ENCODE measurements at regions not wholly inside any gene's neighbourhood (a gene's known extent, or its start where the extent isn't known, plus 50 kb on each side); places are given as distances from the start of the nearest gene placed in this dataset.
"Not testable (repeated sequence)": the region's sequence is repeated elsewhere in the genome, so short reads cannot be mapped to it uniquely, and the experiment has no call there.

- DNase-seq: no peak
Observed at GRCh38 chr2:155502766-155503165, 804.3 kb downstream of the KCNJ3 start.

GRCh38 chr2:155498106-155498505 lies 799.6 kb downstream of the KCNJ3 start:
- DNase-seq: no peak

GRCh38 chr2:155494744-155495143 lies 796.2 kb downstream of the KCNJ3 start:
- DNase-seq: no peak

DNA sequence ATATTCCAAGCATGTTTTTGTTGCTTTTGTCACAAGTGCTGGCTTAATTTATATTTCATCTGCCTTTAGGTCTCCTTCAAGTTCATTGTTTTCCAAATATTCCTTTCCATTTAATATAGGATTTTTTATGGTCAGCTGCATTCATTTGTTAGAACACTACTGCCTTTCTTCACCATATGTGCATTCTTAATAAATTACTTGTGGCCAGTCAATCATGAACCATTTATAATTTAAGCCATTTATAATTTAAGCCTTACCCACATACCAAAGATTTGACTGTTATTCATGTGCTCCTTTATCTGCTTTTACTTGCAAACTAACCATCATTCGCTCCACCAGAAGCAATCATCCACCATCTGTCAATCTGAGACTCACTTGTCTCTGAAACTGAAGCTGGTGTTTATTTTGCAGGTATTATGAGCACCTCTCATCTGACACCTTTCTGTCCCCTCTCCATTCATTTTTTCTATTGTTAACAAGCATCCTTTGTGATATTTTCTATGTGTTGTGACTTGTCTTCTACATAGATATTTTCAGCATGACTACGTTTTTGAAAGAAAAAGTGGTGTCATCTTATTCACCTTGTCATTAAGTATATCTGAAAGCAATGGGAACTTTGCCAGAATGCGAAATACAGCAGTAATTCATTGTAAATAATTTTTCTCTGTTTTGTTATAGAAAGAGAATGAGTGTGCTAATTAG lies 786.8 kb downstream of the KCNJ3 start:
- DNase-seq: no peak

- no peak for DNase-seq
Observed at GRCh38 chr2:155481141-155481540, 782.6 kb downstream of the KCNJ3 start.

DNA sequence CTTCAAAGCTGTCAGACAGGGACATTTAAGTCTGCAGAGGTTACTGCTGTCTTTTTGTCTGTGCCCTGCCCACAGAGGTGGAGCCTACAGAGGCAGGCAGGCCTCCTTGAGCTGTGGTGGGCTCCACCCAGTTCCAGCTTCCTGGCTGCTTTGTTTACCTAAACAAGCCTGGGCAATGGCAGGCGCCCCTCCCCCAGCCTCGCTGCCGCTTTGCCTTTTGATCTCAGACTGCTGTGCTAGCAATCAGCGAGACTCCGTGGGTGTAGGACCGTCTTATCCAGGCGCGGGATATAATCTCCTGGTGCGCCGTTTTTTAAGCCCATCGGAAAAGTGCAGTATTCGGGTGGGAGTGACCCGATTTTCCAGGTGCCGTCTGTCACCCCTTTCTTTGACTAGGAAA lies 773.5 kb downstream of the KCNJ3 start:
- DNase-seq: not testable (repeated sequence)

DNA sequence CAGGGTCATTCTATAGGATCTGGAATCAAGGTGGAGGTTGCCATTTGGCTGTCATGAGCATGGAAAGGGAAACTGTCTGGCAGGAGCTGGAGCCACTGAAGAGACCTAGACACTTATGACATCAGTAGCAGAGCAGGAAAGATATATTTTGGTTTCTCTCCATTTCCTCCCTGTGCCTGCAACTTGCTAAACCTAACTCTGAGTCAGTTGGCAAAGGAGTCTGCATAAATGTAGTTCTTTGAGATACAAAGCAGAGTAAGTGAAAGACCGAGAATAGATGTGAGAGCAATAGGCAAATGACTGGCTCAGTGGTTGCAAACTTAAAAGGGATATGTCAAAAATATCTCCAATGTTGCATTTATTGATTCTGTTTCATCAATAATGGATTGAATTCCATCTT lies 757.7 kb downstream of the KCNJ3 start:
- DNase-seq: no peak

DNA sequence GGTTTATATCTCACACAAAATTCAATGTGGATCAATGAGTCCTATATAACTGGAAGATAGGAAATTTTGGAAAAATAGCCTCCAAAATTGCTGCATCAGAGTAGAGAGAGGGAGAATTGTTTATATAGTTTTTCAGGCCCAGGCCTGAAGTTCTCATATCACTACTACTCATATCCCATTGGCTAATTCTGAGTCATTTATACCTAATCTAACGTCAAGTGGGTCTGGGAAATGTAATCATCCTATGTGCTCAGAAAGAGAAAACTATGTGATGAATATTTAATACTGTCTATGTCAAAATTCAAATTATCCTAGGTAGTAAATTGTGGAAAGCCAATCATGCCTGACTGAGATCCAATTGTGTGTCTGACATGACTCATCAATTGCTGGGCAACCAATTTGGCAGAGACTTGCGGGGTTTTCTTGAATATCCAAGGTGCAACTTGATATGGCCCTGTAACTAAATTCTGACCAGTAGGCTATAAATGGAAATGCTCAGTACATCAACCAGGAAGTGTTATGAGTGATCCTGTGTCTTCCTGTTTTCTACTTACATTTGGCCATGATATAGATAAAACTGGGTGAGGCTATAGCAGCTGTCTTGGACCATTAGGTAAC lies 744.4 kb downstream of the KCNJ3 start:
- DNase-seq: no peak

GRCh38 chr2:155442088-155442487 lies 743.6 kb downstream of the KCNJ3 start:
- no peak for DNase-seq

DNA sequence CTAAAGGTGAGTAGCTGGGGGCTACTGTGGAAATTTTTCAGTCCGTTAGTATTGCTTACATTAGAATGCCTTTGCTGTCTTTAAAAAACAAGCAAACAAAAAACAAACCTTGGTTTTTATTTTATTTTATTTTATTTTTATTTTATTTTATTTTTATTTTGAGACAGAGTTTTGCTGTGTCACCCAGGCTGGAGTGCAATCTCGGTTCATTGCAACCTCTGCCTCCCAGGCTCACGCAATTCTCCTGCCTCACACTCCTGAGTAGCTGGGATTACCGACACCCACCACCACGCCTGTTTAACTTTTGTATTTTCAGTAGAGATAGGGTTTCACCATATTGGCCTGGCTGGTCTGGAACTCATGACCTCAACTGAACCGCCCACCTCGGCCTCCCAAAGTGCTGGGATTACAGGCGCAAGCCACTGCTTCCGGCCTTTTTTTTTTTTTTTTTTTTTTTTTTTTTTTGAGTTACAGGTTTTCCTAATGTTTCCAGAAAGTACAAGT lies 732.6 kb downstream of the KCNJ3 start:
- no peak for DNase-seq

DNA sequence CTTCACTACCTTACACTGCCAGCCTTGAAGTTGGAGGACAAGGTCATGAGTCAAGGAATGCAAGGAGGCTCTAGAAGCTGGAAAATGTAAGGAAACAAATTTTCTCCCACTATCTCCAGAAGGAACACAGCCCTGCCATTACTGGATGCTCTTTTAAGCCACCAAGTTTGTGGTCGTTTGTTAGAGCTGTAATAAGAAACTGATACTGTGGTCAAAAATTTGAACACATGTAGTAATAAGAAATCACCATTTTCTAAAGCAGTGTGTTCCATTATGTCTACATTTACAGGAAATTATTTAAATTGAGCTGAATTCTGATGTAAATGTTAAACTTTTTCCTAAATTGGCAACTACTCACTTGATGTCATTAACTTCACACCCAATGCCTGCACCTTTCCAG lies 729.0 kb downstream of the KCNJ3 start:
- DNase-seq: no peak

DNA sequence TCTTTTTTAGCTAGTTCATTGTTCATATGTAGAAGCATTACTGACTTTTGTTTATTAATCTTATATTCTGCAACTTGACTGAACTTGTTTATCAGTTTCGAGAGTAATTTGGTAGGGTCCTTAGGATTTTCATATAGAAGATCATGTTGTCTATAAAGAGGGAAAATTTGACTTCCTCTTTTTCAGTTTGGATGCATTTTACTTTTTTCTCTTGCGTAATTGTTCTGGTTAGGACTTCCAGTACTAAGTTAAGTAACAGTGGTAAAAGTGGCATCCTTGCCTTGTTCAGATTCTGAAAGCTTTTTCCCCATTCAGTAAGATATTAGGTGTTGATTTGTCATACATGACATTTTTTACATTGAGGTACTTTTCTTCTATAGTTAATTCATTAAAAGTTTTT lies 726.0 kb downstream of the KCNJ3 start:
- no peak for DNase-seq

GRCh38 chr2:155418753-155419152 lies 720.3 kb downstream of the KCNJ3 start:
- DNase-seq: peak; percentile 12

DNA sequence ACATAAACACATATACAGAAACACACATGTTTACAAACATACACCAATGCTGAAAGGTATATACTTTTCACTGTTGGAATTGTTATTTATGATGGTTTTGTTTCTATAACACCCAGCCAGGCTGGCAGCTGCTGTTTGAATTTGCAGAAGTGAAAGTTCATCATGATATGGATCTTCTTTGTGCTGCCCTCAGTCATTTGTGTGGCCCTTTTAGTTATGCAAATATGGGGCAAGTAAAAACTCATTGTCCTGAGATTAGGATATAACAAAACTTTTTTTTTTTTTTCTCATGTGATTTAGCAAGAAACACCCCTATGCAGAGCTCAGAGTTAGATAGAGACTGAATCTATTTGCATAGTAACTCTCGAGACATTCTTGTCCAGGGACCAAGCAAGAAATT lies 714.1 kb downstream of the KCNJ3 start:
- DNase-seq: no peak

DNA sequence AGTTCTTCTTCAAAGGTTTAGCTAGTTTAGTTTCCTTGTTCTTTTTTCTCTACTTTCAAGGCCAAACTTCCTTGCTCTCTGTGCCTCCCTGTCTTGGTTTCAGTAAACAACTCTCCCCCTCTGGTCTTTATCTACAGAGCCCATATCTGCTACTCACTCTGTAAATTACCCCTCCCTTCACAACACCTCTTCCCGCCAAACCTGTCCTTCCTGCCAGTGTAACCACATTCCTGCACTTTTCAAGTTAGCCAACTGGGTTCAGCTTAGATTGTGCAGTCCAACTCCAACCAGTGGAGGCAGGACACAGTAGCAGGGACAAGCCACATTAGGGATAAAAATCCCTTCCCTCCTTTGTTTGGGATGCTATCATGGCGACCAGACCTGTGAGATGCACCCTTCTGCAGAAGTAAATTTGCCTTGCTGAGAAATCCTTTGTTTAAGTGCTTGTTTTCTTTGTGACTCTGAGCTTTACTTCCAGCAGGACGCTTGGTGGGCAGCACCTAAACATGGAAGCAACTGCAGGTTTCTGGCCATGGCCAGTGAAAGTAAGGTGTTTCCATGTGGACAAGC lies 706.0 kb downstream of the KCNJ3 start:
- no peak for DNase-seq

DNA sequence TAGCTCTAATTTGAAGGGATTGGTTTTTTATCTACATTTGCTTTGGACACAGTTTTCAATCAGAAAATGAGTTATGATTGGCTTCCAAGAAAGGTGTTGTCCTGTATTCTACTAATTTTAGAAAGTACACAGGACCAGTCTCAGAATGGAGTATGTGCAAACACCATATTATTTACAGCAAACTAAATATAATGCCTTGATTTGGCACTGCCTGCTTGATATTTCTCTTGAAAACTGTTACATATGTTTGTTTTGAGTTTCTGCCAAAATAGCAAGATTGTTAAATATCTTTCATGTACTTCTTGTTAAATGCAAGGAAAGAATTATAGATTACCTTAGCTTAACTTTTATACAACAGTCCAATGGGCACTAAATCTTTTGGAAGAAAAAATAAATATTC lies 694.9 kb downstream of the KCNJ3 start:
- DNase-seq: no peak

- no peak for DNase-seq
Observed at GRCh38 chr2:155391613-155392130, 693.2 kb downstream of the KCNJ3 start.

DNA sequence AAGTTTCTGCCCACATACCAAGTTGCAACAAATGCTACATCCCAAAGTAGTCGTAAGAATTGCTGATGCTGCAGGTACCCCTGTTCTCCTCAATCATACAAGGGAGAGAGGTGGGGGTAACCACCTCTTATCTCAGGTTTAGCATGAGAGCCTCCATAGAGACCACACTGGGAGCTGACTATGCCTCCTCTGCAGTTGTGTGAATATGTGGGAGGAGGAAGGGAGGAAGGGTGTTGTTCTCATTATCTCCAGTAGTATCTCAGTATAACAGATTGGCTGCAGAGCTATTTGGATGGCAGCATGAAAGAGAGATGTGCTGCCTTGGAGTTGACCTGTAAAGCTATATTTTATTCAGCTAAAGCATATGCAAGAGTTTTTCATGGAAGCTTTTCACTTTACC lies 690.7 kb downstream of the KCNJ3 start:
- DNase-seq: no peak

- no peak for DNase-seq
Observed at GRCh38 chr2:155384555-155385123, 686.1 kb downstream of the KCNJ3 start.

DNA sequence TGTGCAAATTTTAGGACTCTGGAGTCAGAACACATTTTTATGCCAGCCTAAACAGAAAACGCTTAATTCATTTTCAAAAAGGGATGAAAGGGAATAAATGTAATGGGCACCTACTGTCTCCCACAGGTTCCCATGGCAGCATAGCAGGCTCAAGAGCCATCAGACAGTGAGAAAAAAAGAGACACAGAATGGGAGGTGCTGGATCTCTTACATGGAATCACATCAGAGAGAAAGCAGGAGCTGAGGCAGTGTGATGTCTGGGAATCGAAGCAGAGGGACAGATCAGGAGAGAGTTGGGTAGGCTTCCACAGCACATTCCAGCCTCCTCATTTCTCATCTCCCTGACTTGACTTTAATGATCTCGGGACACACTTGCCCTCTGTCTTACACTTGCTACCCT lies 684.3 kb downstream of the KCNJ3 start:
- DNase-seq: no peak

GRCh38 chr2:155381436-155381835 lies 682.9 kb downstream of the KCNJ3 start:
- DNase-seq: no peak

DNA sequence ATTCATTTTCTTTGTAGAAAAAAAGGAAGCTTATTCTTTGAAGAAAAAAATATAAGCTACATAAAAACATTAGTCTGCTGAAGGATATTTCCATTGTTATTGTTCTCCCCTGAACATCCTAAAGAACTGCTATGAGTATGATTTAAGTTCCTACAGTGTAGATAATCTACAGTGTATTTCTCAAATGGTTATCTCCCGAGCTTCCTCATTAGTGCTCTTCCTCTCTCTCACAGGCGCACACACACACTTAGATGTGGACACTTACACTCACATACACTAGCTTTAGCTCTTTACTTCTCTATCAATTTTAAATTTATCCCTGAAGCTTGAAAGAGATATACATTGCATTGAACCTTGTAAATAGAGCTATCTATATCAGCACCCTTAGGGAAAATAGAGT lies 681.0 kb downstream of the KCNJ3 start:
- DNase-seq: no peak

- DNase-seq: no peak
Observed at GRCh38 chr2:155377931-155378444, 679.5 kb downstream of the KCNJ3 start.

GRCh38 chr2:155377266-155377680 lies 678.8 kb downstream of the KCNJ3 start:
- DNase-seq: no peak
